GM23338 (cell line): ENCODE measurements at regions not wholly inside any gene's neighbourhood (a gene's known extent, or its start where the extent isn't known, plus 50 kb on each side); places are given as distances from the start of the nearest gene placed in this dataset.

Source experiments
- ATAC-seq: fragments of 200-7000 bp; cut with Tn5 transposase; 3 replicates; pipeline ENCODE4 v1.9.1; 2020
- DNase-seq: peaks from one replicate; pipeline ENCODE4 v3.0.0-alpha.2; 2015; ENCODE audit warnings: low spot score
- H2AFZ ChIP-seq: fragments of 200-600 bp; sonication (generic); 2 replicates; pipeline ENCODE4 v1.8.0; 2016; ENCODE audit warnings: antibody characterized with exemption, mild to moderate bottlenecking, moderate library complexity
- H3F3A ChIP-seq: fragments of 200-600 bp; sonication (generic); replicated peaks from 2 replicates; pipeline ENCODE4 v1.8.0; 2017; ENCODE audit warnings: antibody characterized with exemption, mixed run types, low read depth
- H3K27ac ChIP-seq: fragments of 200-600 bp; sonication (generic); 2 replicates; pipeline ENCODE4 v1.6.1; 2016; ENCODE audit warnings: low read depth
- H3K27me3 ChIP-seq: fragments of 200-600 bp; sonication (generic); 2 replicates; pipeline ENCODE4 v1.8.0; 2016; ENCODE audit warnings: mild to moderate bottlenecking, mixed run types, moderate library complexity; ENCODE audit not compliant: insufficient read depth
- H3K36me3 ChIP-seq: fragments of 200-600 bp; sonication (generic); 2 replicates; pipeline ENCODE4 v1.8.0; 2016; ENCODE audit warnings: mild to moderate bottlenecking; ENCODE audit not compliant: insufficient read depth
- H3K4me1 ChIP-seq: fragments of 200-600 bp; sonication (generic); 2 replicates; pipeline ENCODE4 v1.8.0; 2016; ENCODE audit warnings: mild to moderate bottlenecking, moderate library complexity; ENCODE audit not compliant: insufficient read depth
- H3K4me2 ChIP-seq: fragments of 200-600 bp; sonication (generic); 2 replicates; pipeline ENCODE4 v1.7.1; 2017; ENCODE audit warnings: mixed run types
- H3K4me3 ChIP-seq: fragments of 200-600 bp; sonication (generic); 2 replicates; pipeline ENCODE4 v1.6.1; 2016; ENCODE audit warnings: mixed run types
- H3K79me2 ChIP-seq: fragments of 200-600 bp; sonication (generic); replicated peaks from 2 replicates; pipeline ENCODE4 v1.8.0; 2017; ENCODE audit warnings: mild to moderate bottlenecking; ENCODE audit not compliant: insufficient read depth
- H3K9me2 ChIP-seq: fragments of 200-600 bp; sonication (generic); 2 replicates; pipeline ENCODE4 v1.8.0; 2017; ENCODE audit not compliant: insufficient read depth
- H4K20me1 ChIP-seq: fragments of 200-600 bp; sonication (generic); replicated peaks from 2 replicates; pipeline ENCODE4 v1.8.0; 2017; ENCODE audit warnings: mild to moderate bottlenecking; ENCODE audit not compliant: insufficient read depth
- H3K27ac Mint-ChIP-seq: 2 replicates; pipeline ENCODE4 v1.8.0; 2020; ENCODE audit warnings: inconsistent platforms, mild to moderate bottlenecking, moderate library complexity, mixed read lengths
- H3K27me3 Mint-ChIP-seq: 3 replicates; pipeline ENCODE4 v1.8.0; 2022; ENCODE audit warnings: low read depth, mild to moderate bottlenecking, moderate library complexity, mixed read lengths, inconsistent platforms; ENCODE audit not compliant: insufficient read depth, poor library complexity
- H3K36me3 Mint-ChIP-seq: 3 replicates; pipeline ENCODE4 v1.8.0; 2021; ENCODE audit warnings: low read depth, mild to moderate bottlenecking, inconsistent platforms, moderate library complexity, mixed read lengths
- H3K4me1 Mint-ChIP-seq: 3 replicates; pipeline ENCODE4 v1.8.0; 2020; ENCODE audit warnings: mild to moderate bottlenecking, inconsistent platforms, mixed read lengths
- H3K4me3 Mint-ChIP-seq: 3 replicates; pipeline ENCODE4 v1.8.0; 2021; ENCODE audit warnings: moderate library complexity, mild to moderate bottlenecking, inconsistent platforms, mixed read lengths
- H3K9me3 Mint-ChIP-seq: 3 replicates; pipeline ENCODE4 v1.8.0; 2020; ENCODE audit warnings: moderate library complexity, mild to moderate bottlenecking, inconsistent platforms, mixed read lengths
- CREB1 ChIP-seq: fragments of 250-450 bp; sonication (Bioruptor Pico); IDR thresholded peaks from 2 replicates; pipeline ENCODE4 v1.5.0; 2020; ENCODE audit warnings: low read depth, mild to moderate bottlenecking, moderate library complexity
- EZH2 ChIP-seq: fragments of 200-600 bp; sonication (generic); IDR thresholded peaks from one replicate; pipeline ENCODE4 v1.8.0; 2017; ENCODE audit warnings: antibody characterized with exemption, mild to moderate bottlenecking, low read depth; ENCODE audit not compliant: unreplicated experiment
- EZH2phosphoT487 ChIP-seq: fragments of 200-600 bp; sonication (generic); IDR thresholded peaks from one replicate; pipeline ENCODE4 v1.8.1; 2018; ENCODE audit warnings: antibody characterized with exemption; ENCODE audit not compliant: unreplicated experiment
- JUNB ChIP-seq: IDR thresholded peaks from one replicate; pipeline ENCODE4 v1.6.1; 2016; ENCODE audit warnings: antibody characterized with exemption; ENCODE audit not compliant: unreplicated experiment
- NANOG ChIP-seq: IDR thresholded peaks from 2 replicates; pipeline ENCODE4 v1.6.1; 2016; ENCODE audit warnings: antibody characterized with exemption, borderline replicate concordance
- POLR2AphosphoS5 ChIP-seq: IDR thresholded peaks from 2 replicates; pipeline ENCODE4 v1.6.1; 2016; ENCODE audit warnings: antibody characterized with exemption, low read depth
- STAT1 ChIP-seq: IDR thresholded peaks from one replicate; pipeline ENCODE4 v1.6.1; 2016; ENCODE audit warnings: antibody characterized with exemption; ENCODE audit not compliant: unreplicated experiment
- ZNF114 ChIP-seq: fragments of 250-450 bp; sonication (Bioruptor Pico); IDR thresholded peaks from 2 replicates; pipeline ENCODE4 v1.5.0; 2020; ENCODE audit warnings: mild to moderate bottlenecking, moderate library complexity
- ZNF331 ChIP-seq: fragments of 250-450 bp; sonication (Bioruptor Pico); IDR thresholded peaks from 2 replicates; pipeline ENCODE4 v1.5.0; 2020; ENCODE audit warnings: low read depth, mild to moderate bottlenecking, moderate library complexity
- TF ChIP-seq, protein P1 (sequence below): fragments of 250-450 bp; sonication (Bioruptor Pico); IDR thresholded peaks from 2 replicates; pipeline ENCODE4 v1.5.0; 2020; ENCODE audit warnings: mild to moderate bottlenecking, moderate library complexity
- TF ChIP-seq, protein P2 (sequence below): IDR thresholded peaks from one replicate; pipeline ENCODE4 v1.6.1; 2018; ENCODE audit warnings: antibody characterized with exemption; ENCODE audit not compliant: unreplicated experiment
- TF ChIP-seq, protein P3 (sequence below): IDR thresholded peaks from 2 replicates; pipeline ENCODE4 v1.6.1; 2016; ENCODE audit warnings: antibody characterized with exemption
- TF ChIP-seq, protein P4 (sequence below), 2 experiments: fragments of 200-600 bp in 1 of 2; sonication (generic) in 1 of 2; conservative IDR thresholded peaks; 2 replicates each; pipeline versions ENCODE4 v1.5.1 to v1.6.1; 2016 to 2017; ENCODE audit warnings: antibody characterized with exemption in 2 of 2, low read depth in 2 of 2, mild to moderate bottlenecking in 2 of 2, moderate library complexity in 1 of 2

DNA sequence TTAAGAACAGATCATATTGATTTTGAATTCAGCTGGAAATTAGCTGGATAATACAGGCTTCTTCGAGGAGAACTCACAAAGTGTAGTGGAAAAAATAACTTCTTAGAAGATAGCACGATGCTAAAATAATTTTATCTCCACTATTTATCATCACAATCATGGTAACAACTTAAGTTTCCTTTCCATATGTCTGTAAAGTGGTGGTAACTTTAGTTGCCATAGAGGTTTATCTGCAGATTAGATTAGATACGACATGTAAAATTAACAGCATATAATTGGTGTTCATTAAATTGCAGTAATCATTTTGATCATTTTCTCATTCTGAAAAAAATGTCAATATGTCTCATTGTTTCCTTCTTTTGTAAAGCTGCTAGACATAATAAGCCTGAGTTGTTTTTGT lies 921.5 kb downstream of the KCNT2 start:
- DNase-seq (no peak), ATAC-seq (no peak)
- Mint-ChIP-seq H3K27me3 (no peaks in the 10 kb centered on the region), H3K9me3 (no peaks in the 10 kb centered on the region), H3K27ac (no peak overlapping the region), H3K36me3 (no peaks in the 10 kb centered on the region), H3K4me3 (no peak overlapping the region), H3K4me1 (no peaks in the 10 kb centered on the region)
- no peaks in the 10 kb centered on the region for H3K79me2 ChIP-seq
- TF ChIP-seq, protein P1, sequence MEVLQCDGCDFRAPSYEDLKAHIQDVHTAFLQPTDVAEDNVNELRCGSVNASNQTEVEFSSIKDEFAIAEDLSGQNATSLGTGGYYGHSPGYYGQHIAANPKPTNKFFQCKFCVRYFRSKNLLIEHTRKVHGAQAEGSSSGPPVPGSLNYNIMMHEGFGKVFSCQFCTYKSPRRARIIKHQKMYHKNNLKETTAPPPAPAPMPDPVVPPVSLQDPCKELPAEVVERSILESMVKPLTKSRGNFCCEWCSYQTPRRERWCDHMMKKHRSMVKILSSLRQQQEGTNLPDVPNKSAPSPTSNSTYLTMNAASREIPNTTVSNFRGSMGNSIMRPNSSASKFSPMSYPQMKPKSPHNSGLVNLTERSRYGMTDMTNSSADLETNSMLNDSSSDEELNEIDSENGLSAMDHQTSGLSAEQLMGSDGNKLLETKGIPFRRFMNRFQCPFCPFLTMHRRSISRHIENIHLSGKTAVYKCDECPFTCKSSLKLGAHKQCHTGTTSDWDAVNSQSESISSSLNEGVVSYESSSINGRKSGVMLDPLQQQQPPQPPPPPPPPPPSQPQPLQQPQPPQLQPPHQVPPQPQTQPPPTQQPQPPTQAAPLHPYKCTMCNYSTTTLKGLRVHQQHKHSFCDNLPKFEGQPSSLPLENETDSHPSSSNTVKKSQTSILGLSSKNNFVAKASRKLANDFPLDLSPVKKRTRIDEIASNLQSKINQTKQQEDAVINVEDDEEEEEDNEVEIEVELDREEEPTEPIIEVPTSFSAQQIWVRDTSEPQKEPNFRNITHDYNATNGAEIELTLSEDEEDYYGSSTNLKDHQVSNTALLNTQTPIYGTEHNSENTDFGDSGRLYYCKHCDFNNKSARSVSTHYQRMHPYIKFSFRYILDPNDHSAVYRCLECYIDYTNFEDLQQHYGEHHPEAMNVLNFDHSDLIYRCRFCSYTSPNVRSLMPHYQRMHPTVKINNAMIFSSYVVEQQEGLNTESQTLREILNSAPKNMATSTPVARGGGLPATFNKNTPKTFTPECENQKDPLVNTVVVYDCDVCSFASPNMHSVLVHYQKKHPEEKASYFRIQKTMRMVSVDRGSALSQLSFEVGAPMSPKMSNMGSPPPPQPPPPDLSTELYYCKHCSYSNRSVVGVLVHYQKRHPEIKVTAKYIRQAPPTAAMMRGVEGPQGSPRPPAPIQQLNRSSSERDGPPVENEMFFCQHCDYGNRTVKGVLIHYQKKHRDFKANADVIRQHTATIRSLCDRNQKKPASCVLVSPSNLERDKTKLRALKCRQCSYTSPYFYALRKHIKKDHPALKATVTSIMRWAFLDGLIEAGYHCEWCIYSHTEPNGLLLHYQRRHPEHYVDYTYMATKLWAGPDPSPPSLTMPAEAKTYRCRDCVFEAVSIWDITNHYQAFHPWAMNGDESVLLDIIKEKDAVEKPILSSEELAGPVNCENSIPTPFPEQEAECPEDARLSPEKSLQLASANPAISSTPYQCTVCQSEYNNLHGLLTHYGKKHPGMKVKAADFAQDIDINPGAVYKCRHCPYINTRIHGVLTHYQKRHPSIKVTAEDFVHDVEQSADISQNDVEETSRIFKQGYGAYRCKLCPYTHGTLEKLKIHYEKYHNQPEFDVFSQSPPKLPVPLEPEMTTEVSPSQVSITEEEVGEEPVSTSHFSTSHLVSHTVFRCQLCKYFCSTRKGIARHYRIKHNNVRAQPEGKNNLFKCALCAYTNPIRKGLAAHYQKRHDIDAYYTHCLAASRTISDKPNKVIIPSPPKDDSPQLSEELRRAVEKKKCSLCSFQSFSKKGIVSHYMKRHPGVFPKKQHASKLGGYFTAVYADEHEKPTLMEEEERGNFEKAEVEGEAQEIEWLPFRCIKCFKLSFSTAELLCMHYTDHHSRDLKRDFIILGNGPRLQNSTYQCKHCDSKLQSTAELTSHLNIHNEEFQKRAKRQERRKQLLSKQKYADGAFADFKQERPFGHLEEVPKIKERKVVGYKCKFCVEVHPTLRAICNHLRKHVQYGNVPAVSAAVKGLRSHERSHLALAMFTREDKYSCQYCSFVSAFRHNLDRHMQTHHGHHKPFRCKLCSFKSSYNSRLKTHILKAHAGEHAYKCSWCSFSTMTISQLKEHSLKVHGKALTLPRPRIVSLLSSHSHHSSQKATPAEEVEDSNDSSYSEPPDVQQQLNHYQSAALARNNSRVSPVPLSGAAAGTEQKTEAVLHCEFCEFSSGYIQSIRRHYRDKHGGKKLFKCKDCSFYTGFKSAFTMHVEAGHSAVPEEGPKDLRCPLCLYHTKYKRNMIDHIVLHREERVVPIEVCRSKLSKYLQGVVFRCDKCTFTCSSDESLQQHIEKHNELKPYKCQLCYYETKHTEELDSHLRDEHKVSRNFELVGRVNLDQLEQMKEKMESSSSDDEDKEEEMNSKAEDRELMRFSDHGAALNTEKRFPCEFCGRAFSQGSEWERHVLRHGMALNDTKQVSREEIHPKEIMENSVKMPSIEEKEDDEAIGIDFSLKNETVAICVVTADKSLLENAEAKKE (CRISPR knock-in tag): no peak
- TF ChIP-seq NANOG: no peak
- TF ChIP-seq, protein P2, sequence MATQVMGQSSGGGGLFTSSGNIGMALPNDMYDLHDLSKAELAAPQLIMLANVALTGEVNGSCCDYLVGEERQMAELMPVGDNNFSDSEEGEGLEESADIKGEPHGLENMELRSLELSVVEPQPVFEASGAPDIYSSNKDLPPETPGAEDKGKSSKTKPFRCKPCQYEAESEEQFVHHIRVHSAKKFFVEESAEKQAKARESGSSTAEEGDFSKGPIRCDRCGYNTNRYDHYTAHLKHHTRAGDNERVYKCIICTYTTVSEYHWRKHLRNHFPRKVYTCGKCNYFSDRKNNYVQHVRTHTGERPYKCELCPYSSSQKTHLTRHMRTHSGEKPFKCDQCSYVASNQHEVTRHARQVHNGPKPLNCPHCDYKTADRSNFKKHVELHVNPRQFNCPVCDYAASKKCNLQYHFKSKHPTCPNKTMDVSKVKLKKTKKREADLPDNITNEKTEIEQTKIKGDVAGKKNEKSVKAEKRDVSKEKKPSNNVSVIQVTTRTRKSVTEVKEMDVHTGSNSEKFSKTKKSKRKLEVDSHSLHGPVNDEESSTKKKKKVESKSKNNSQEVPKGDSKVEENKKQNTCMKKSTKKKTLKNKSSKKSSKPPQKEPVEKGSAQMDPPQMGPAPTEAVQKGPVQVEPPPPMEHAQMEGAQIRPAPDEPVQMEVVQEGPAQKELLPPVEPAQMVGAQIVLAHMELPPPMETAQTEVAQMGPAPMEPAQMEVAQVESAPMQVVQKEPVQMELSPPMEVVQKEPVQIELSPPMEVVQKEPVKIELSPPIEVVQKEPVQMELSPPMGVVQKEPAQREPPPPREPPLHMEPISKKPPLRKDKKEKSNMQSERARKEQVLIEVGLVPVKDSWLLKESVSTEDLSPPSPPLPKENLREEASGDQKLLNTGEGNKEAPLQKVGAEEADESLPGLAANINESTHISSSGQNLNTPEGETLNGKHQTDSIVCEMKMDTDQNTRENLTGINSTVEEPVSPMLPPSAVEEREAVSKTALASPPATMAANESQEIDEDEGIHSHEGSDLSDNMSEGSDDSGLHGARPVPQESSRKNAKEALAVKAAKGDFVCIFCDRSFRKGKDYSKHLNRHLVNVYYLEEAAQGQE: no peak
- TF ChIP-seq EZH2phosphoT487: no peak
- no peak for TF ChIP-seq EZH2
- TF ChIP-seq ZNF114: no peak
- TF ChIP-seq STAT1: no peak
- TF ChIP-seq, protein P3, sequence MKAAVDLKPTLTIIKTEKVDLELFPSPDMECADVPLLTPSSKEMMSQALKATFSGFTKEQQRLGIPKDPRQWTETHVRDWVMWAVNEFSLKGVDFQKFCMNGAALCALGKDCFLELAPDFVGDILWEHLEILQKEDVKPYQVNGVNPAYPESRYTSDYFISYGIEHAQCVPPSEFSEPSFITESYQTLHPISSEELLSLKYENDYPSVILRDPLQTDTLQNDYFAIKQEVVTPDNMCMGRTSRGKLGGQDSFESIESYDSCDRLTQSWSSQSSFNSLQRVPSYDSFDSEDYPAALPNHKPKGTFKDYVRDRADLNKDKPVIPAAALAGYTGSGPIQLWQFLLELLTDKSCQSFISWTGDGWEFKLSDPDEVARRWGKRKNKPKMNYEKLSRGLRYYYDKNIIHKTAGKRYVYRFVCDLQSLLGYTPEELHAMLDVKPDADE: no peak
- no peak for TF ChIP-seq ZNF331 (CRISPR knock-in tag)
- TF ChIP-seq, protein P4, sequence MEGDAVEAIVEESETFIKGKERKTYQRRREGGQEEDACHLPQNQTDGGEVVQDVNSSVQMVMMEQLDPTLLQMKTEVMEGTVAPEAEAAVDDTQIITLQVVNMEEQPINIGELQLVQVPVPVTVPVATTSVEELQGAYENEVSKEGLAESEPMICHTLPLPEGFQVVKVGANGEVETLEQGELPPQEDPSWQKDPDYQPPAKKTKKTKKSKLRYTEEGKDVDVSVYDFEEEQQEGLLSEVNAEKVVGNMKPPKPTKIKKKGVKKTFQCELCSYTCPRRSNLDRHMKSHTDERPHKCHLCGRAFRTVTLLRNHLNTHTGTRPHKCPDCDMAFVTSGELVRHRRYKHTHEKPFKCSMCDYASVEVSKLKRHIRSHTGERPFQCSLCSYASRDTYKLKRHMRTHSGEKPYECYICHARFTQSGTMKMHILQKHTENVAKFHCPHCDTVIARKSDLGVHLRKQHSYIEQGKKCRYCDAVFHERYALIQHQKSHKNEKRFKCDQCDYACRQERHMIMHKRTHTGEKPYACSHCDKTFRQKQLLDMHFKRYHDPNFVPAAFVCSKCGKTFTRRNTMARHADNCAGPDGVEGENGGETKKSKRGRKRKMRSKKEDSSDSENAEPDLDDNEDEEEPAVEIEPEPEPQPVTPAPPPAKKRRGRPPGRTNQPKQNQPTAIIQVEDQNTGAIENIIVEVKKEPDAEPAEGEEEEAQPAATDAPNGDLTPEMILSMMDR (conservative IDR thresholded peaks at IDR 0.05; ENCODE audit: low read depth in 2 of 2): no peak
- TF ChIP-seq POLR2AphosphoS5: no peak
- TF ChIP-seq JUNB: no peak
- no peak for TF ChIP-seq CREB1 (CRISPR knock-in tag)
- no peaks in the 10 kb centered on the region for H3K27me3 ChIP-seq
- no peaks in the 10 kb centered on the region for H3F3A ChIP-seq
- H3K4me2 ChIP-seq: no peak overlapping the region
- no peak overlapping the region for H3K27ac ChIP-seq
- H3K9me2 ChIP-seq: no peaks in the 10 kb centered on the region
- no peak overlapping the region for H3K4me3 ChIP-seq
- H4K20me1 ChIP-seq: no peaks in the 10 kb centered on the region
- no peaks in the 10 kb centered on the region for H3K36me3 ChIP-seq
- H3K4me1 ChIP-seq: no peaks in the 10 kb centered on the region
- no peak overlapping the region for H2AFZ ChIP-seq
